ENCODE measurements at regions not wholly inside any gene's neighbourhood (a gene's known extent, or its start where the extent isn't known, plus 50 kb on each side); places are given as distances from the start of the nearest gene placed in this dataset.
A peak's percentile ranks its signal among the peaks of the same experiment; 100 is the strongest.

GRCh38 chr17:81345228-81346089 lies 49.8 kb upstream of the BAHCC1 start:
- DNase-seq (ENCODE audit: low read depth), result peak; percentile 91
- H3K4me3 ChIP-seq (ENCODE audit: low read depth, low read length), result peak overlapping the region; percentile 93
- peak; percentile 31 for TF ChIP-seq POLR2A (IDR thresholded peaks at IDR 0.05; ENCODE audit: extremely low read depth, insufficient read length)
- TF ChIP-seq CTCF (IDR thresholded peaks at IDR 0.05; ENCODE audit: low read depth, low read length), result no peak
- 0 out of 2 replicates have a peak, but pooled peaks have one; percentile 18 for TF ChIP-seq MAX (IDR thresholded peaks at IDR 0.05; ENCODE audit: low read depth, low read length)
- TF ChIP-seq MYC (IDR thresholded peaks at IDR 0.05; ENCODE audit: low read depth, low read length), result no peak

Measured in NB4 (cell line).